Thyroid gland (tissue), 4 donors: ENCODE measurements at regions not wholly inside any gene's neighbourhood (a gene's known extent, or its start where the extent isn't known, plus 50 kb on each side); places are given as distances from the start of the nearest gene placed in this dataset.

Experiments
- POLR2A ChIP-seq, 2 donors: fragments of 450-650 bp; IDR thresholded peaks; one replicate each; pipeline ENCODE4 v1.6.1; 2017; ENCODE audit warnings: antibody characterized with exemption in 2 of 2, mild to moderate bottlenecking in 2 of 2, moderate library complexity in 1 of 2
- TF ChIP-seq, protein P1 (sequence below), 6 experiments: fragments of 200-600 bp in 3 of 6; fragments of 450-650 bp in 3 of 6; sonication (generic) in 3 of 6; IDR thresholded peaks; one replicate each; pipeline ENCODE4 v1.5.1; 2016 to 2019; ENCODE audit warnings: antibody characterized with exemption in 6 of 6, mild to moderate bottlenecking in 2 of 6, inconsistent platforms in 1 of 6, moderate library complexity in 1 of 6

DNA sequence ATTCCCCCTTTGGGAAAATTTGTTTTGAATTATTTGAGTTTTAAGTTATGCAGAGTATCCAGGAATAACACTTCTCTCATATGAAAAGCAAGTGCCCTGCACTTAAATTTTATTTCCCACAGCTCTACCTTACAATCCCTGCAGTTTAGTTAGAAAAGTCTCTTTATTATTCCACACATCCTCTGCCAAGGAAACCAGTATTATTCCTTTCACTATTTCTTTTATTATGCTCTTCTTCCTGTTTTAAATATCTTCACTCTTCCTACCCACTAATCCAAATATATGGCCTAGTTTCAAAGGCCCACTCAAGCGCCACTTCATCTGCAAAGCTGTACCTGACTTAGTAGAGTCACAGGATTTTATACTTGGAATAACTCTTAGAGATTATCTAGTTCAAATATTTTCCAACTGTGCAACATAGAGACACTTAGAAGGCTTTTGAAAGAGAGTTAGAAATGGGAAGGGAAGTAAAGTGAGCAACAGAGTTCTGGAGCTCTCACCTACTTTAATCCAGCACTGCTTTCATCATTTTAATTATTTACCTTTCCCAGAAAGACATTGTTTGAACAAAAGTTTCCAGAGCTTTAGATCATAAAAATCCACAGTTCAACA is 97.2 kb upstream of the LYPLAL1 start:
- TF ChIP-seq POLR2A (IDR thresholded peaks at IDR 0.05): no peak
- TF ChIP-seq, protein P1, sequence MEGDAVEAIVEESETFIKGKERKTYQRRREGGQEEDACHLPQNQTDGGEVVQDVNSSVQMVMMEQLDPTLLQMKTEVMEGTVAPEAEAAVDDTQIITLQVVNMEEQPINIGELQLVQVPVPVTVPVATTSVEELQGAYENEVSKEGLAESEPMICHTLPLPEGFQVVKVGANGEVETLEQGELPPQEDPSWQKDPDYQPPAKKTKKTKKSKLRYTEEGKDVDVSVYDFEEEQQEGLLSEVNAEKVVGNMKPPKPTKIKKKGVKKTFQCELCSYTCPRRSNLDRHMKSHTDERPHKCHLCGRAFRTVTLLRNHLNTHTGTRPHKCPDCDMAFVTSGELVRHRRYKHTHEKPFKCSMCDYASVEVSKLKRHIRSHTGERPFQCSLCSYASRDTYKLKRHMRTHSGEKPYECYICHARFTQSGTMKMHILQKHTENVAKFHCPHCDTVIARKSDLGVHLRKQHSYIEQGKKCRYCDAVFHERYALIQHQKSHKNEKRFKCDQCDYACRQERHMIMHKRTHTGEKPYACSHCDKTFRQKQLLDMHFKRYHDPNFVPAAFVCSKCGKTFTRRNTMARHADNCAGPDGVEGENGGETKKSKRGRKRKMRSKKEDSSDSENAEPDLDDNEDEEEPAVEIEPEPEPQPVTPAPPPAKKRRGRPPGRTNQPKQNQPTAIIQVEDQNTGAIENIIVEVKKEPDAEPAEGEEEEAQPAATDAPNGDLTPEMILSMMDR (IDR thresholded peaks at IDR 0.05): no peak
